ENCODE measurements at regions not wholly inside any gene's neighbourhood (a gene's known extent, or its start where the extent isn't known, plus 50 kb on each side); places are given as distances from the start of the nearest gene placed in this dataset.
"Not testable (repeated sequence)": the region's sequence is repeated elsewhere in the genome, so short reads cannot be mapped to it uniquely, and the experiment has no call there.

GRCh38 chr2:21194147-21194546 is 70.4 kb downstream of the TDRD15 start:
- no peak for DNase-seq

- DNase-seq = no peak
Observed at GRCh38 chr2:21194858-21195271, 71.1 kb downstream of the TDRD15 start.

GRCh38 chr2:21195326-21195725 is 71.6 kb downstream of the TDRD15 start:
- DNase-seq = no peak

- DNase-seq = no peak
Observed at GRCh38 chr2:21198637-21199036, 74.9 kb downstream of the TDRD15 start.

- DNase-seq = no peak
Observed at GRCh38 chr2:21203976-21204375, 80.2 kb downstream of the TDRD15 start.

GRCh38 chr2:21214085-21214484 is 90.3 kb downstream of the TDRD15 start:
- DNase-seq = not testable (repeated sequence)

- no peak for DNase-seq
Observed at GRCh38 chr2:21217442-21217841, 93.7 kb downstream of the TDRD15 start.

GRCh38 chr2:21220930-21221329 is 97.2 kb downstream of the TDRD15 start:
- DNase-seq = no peak

GRCh38 chr2:21223618-21224017 is 99.8 kb downstream of the TDRD15 start:
- DNase-seq = no peak

GRCh38 chr2:21228041-21228895 is 104.5 kb downstream of the TDRD15 start:
- DNase-seq = no peak

- DNase-seq = no peak
Observed at GRCh38 chr2:21229302-21229701, 105.5 kb downstream of the TDRD15 start.

- no peak for DNase-seq
Observed at GRCh38 chr2:21230140-21230539, 106.4 kb downstream of the TDRD15 start.

- DNase-seq = no peak
Observed at GRCh38 chr2:21231985-21232384, 108.2 kb downstream of the TDRD15 start.

GRCh38 chr2:21233194-21233593 is 109.4 kb downstream of the TDRD15 start:
- DNase-seq = no peak

- DNase-seq = no peak
Observed at GRCh38 chr2:21234001-21234400, 110.2 kb downstream of the TDRD15 start.

GRCh38 chr2:21234464-21235120 is 110.8 kb downstream of the TDRD15 start:
- no peak for DNase-seq

GRCh38 chr2:21239749-21240148 is 116.0 kb downstream of the TDRD15 start:
- DNase-seq = not testable (repeated sequence)

- DNase-seq = no peak
Observed at GRCh38 chr2:21244161-21244560, 120.4 kb downstream of the TDRD15 start.

GRCh38 chr2:21245565-21245964 is 121.8 kb downstream of the TDRD15 start:
- no peak for DNase-seq

- no peak for DNase-seq
Observed at GRCh38 chr2:21249367-21249766, 125.6 kb downstream of the TDRD15 start.

GRCh38 chr2:21250673-21251072 is 126.9 kb downstream of the TDRD15 start:
- DNase-seq = no peak

GRCh38 chr2:21251216-21251980 is 127.6 kb downstream of the TDRD15 start:
- no peak for DNase-seq

GRCh38 chr2:21253311-21254027 is 129.7 kb downstream of the TDRD15 start:
- no peak for DNase-seq

Measured in activated CD4-positive, alpha-beta T cell treated with anti-CD3 and anti-CD28 coated beads for 48 hours (primary cell).